ENCODE measurements at regions not wholly inside any gene's neighbourhood (a gene's known extent, or its start where the extent isn't known, plus 50 kb on each side); places are given as distances from the start of the nearest gene placed in this dataset.

DNA sequence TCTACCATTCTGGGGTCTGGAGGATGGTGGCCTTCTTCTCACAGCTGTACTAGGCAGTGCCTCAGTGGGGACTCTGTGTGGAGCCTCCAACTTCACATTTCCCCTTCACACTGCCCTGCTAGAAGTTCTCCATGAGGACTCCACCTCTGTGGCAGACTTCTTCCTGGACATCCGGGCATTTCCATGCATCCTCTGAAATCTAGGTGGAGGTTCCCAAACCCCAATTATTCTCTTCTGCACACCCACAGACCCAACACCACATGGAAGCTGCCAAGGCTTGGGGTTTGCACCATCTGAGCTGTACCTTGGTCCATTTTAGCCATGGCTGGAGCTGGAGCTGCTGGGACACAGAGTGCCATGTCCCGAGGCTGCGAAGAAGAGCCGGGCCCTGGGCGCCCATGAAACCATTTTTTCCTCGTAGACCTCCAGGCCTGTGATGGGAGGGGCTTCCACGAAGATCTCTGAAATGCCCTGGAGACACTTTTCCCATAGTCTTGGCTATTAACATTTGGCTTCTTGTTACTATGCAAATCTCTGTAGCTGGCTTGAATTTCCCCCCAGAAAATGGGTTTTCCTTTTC, 170.5 kb downstream of the FOXD2 start:
- DNase-seq: no peak

DNA sequence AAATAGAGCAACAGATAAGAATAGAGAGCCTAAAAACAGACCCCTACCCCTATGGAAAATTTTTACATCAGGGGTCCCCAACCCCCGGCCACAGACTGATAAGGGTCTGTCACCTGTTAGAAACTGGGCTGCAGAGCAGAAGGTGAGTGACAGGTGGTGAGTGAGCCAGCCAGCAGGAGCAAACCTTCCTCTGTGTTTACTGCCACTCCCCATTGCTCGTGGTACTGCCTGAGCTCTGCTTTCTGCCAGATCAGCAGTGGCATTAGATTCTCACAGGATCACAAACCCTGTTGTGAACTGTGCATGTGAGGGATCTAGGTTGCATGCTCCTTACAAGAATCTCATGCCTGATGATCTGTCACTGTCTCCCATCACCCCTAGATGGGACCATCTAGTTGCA, 174.1 kb downstream of the FOXD2 start:
- DNase-seq: no peak

DNA sequence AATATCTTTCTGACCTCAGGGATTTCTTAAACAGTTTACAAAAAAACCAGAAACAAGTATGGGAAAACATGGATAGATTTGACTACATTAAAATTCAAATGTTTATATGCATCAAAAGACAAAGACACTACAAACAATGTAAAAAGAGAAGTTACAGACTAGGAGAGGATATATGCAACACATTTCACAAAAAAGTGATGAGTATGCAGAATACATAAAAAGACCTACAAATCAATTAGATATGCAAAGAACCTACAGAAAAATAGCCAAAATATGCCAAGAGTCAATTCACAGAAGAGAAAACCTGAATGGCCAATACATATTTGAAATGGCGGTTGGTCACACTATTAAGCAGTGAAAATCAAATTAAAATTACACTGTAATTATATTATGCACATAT, 175.0 kb downstream of the FOXD2 start:
- no peak for DNase-seq

DNA sequence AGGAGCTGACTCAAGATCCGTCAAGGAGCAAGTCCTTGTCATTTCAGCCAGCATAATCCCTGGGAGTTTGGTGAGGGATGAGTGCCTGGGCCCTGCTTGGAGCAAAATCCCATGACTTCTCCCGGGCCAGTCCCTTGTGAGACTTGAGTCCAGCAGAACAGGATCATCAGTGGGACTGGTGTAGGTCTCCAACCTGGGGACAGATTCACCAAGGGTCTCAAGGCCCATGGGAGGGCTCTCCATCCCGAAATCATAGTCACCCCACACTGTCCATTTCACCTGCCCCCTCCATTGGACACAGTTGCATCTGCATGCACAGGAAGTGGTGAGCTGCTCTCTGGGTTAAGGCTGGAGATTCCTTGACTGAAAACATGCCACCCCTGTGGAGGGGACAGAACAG, 178.2 kb downstream of the FOXD2 start:
- DNase-seq: no peak

DNA sequence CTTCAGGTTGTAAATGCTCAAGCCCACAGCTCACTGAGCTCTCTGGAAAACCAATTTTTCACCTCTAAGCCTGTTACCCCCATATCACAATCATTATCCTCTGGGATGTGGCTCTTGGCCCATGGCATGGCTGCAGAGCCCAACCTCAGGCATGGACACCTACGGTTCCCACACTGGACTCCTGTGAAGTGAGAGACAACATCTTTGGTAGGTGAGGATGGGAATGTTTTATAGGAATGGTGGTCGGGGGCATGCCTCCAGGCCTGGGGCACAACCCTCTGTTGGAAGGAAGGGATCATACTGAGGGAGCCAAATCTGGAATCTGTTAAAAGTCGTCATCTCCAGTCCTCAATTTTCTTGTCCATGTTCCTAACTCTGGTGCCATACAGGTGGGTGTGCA, 179.1 kb downstream of the FOXD2 start:
- DNase-seq: no peak

DNA sequence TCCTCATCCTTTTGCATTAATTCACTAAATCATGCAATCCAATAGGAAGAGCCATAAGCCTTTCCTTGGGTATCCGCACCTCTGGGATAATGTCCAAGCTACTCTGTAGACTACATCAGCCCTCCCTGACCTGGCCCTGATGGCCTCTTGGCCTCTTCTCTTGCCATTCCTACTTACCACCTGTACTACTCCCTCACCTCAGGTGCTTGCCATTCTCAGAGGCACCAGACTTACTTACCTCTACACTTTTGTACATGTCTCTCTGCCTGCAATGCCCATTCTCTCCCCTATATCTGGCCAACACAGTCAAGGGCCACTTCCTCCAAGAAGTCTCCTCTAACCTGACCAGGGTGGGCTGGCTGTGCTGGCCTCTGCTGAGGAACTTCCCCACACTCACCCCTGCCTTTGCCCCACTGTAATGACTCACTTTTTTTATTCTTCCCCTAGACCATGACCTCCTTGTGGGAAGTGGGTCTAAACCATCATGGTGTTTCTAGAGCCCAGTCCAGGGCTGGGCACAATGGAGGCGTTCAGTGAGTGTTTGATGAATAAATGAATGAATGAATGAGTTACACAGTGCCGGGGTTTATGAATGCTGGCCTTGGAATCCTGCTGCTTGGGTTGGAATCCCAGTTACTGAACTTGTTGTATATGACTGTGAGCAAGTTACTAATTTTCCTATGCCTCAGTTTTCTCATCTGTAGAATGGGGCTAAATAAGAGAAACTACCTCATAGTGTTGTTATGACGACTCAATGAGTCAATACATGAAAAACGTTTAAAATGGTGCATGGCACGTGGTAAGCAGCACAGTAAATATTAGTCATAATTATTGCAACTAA, 179.8 kb downstream of the FOXD2 start:
- no peak for DNase-seq

DNA sequence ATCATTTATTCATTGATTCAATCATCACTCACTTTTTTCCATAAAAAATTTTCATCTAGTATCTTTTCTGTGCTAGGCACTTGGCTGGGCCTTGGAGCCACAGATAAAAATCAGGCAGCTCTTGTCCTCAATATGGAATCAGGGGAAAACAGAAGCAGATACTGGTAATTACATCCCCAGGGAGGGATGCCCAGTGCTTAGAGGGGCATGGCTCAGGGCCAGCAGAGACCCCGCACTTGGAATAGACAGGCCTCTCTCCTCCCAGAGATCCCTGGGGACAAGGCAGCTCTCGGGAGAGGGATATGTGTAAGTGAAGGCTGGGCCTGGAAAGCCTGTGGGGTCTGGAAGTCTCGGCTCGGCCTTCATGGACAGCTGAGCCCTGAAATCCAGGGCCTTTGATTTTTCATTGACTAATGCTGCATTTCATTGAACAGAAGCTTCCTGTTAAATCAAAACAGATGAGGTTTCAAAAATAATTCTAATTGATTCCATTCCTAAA, 180.4 kb downstream of the FOXD2 start:
- DNase-seq: no peak

DNA sequence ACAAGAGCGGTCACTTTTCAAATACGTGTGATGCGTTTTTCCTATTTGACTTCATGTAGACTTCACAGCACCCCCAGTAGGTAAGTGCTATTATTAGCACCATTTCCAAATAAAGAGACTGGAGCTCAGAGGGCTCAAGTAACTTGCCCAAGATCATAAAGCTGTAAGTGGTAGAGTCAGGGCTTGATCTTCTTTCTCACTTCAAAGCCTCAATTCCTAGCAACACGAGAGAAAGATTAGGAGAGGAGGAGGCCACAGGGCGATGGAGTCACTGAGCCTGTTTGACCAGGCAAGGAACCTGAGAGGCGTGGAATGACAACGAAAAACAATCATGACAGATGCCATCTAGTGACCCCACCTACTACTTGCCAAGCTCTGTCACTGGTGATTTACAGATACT, 181.0 kb downstream of the FOXD2 start:
- DNase-seq: no peak

DNA sequence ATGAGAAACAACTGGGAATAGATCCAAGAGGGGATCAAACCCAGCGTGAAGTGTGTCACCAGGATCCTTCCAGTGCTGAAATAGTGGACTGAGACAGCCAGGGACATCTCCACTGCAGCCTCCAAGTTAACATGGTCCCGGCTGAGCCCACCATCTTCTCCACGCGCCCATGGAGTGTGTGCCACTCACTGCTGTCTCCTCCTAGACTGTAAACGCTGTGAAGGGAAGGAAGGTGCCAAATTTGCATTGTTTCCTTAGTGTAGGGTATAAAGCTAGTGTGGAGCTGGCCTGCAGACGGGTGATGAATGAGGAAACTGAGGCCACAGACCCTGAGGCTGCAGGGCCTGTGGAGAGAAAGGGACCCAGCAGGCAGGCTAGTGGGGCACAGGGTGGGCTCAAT, 183.6 kb downstream of the FOXD2 start:
- DNase-seq: peak; percentile 11

DNA sequence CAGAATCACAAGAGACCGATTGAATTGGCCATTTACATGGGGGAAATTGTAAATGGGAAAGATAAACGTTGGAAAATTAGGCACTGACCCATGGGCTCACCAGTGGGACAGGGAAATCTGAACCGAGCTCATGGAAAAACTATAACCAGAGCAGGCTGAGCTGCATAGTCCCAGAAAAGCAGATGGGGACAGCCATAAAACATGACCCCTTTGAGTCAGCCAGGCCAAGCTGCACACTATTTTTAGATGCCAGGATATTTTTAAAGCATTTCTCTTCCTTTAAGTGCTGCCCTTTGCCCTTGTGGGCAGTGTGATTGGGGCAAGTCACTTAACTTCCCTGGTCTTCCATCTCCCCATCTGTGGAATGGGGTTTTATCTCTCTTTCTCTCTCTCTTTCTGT, 184.1 kb downstream of the FOXD2 start:
- peak; percentile 6 for DNase-seq

DNA sequence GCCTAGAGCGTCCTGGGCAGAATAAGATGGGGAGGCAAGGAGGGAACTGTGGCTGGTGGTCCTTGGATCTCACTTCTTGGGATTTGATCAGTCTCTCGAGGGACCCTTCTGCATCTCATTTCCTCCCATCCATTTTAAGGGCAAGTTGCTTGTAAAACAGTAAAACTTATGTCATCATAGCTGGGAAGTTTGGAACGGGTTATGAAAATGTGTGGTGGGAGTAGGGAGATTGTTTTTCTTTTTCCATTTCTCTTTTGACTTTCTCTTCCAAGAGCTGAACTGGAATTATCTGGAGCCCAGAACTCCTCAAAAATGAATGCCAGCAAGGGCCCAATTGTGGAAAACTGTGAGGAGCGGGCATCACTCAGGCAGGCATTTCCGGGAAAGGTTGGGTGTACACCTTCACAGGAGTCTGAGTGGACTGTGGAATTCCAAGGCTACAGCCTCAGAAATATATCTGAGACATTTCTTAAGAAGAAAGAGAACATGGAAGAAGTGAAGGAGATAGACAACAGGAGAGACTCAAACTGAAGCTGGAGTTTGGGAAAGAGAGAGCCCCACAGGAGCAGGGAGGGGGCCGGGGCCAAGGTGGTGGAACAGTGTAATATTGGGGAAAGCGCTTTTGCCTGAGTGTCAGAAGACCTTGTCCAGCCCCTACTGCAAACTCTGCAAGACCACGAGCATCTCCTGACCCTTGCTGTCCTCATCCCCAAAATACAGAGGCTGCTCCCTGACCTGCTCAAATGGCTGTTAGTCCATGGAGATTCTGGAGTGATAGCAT, 185.1 kb downstream of the FOXD2 start:
- DNase-seq: no peak

DNA sequence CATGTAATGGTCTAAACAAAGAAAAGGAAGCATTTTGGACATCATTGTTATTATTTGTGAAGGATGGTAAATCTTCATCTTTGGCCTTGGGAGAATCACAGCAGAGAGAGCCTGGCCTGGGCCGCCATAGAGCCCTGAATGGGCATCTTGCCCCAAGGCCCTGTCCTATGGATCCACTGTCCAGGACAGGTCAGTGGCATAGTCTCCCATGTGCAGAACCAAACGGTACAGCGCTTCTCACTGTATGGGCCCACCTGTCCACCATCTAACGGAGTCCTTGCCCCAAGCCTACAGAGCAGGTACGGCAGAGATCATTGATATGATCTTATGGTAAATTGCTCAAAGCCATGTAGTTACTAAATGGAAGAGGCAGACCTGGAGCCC, 185.7 kb downstream of the FOXD2 start:
- peak; percentile 3 for DNase-seq

DNA sequence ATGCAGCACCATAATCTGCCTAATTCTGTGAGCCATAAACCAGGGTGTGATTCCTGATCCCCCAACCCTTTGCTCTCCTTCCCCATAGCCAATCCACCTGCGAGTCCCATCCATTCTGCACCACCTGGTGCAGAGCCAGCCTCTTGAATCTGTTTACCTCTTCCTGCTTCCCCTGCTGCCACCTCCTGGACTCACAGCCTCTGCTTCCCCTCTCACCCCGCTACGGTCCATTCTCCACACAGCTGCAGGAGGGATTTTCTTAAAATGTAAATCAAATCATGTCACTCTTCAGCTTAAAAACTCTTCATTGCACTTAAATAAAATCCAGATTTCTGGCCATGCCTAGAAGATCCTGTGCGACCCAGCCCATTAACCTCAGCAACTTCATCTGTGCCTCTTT, 186.7 kb downstream of the FOXD2 start:
- DNase-seq: peak; percentile 22

DNA sequence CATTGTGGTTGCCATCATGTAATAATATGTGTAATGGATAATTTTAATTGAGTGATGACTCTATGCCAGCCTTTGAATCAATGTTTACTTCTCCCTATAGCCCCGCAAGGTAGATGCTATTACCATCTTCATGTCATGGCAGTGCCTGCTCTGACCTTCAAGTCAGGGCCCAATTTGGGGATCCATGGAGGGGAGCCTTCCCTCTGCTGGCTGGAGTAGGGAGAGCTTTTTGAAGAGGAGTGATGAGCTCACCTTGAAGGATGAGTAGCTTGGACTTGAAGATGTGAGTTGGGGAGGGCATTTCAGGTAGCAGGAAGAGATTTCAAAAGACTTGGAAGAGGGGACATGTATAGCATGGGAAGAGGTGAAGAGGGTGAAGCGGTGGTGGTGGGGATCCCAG, 189.2 kb downstream of the FOXD2 start:
- DNase-seq: no peak

DNA sequence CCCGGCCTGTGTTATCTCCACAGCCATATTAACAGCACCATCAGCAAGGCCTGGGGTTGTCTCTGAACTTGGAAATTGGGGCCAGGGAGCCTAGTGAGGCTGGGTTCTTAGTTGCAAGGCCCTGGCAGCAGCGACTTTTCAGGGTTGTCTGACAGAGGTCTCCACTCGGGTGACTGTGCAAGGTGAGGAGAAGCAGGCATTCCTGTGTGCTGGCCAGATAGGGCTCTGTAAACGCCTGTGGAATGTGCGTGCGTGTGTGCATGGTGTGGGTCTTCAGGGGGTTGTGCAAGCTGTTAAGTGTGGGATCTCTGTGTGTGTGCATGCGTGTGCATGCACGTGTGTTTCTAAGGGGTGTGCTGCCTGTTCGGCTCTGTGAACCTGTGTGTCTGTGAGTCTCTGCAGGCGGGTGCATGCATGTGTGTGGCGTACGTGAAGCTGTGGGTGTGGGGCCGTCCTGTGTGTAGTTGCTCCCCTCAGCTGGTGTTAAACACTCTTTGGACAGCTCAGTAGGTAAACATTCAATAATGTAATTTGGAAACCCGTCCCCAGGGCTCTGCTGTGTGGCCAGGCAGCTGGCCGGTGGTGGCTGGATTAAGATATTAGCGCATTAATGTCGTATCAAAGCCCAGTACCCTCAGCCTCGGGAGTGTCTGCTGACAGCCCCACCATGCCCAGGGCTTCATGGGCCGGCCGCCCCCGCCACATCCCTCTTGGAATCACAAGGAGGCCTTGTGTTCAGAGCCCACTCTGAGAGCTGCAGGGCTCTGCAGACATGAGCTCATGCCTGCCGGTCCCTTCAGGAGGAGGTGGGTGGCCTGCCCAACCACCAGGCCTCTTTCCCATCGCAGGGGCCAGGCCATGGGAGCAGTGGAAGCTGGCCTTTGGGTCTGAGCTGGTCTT, 189.9 kb downstream of the FOXD2 start:
- no peak for DNase-seq

DNA sequence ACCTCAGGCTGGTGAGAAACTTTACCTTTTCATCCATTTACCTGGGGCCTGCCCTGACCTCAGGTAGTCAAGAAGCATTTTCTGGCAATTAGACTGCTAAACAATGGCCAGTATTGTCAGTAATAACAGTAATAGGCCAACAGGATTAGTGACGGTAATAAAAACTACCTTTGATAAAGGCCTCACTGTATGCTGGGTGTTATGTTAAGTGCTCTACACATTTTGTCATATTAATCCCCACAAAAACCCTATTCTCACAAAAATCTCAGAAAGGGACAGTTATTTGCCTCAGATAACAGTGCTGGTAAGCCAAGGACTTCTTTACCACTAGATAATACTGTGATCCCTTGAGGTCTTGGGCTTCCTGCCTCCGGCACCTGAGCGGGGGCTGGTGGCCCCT, 191.4 kb downstream of the FOXD2 start:
- DNase-seq: no peak

DNA sequence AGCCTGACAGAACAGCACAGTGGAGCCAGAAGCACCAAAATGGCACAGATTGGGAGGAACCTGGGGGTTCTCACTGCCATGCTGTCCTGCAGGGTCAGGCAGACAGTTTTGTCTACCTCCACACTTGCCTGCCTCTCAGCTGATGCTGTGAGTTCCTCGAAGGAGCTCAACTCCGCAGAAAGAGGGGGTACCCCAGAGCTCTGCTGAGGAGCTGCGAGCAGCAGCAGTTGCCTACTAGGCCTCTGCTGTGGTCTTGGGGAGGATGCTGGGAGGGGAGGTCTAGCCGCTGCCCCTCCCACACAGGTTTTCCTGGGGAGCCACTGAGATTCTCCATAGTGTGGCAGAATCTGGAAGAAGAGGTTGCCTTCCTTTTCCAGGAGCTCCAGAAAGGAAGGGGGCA, 192.5 kb downstream of the FOXD2 start:
- no peak for DNase-seq

DNA sequence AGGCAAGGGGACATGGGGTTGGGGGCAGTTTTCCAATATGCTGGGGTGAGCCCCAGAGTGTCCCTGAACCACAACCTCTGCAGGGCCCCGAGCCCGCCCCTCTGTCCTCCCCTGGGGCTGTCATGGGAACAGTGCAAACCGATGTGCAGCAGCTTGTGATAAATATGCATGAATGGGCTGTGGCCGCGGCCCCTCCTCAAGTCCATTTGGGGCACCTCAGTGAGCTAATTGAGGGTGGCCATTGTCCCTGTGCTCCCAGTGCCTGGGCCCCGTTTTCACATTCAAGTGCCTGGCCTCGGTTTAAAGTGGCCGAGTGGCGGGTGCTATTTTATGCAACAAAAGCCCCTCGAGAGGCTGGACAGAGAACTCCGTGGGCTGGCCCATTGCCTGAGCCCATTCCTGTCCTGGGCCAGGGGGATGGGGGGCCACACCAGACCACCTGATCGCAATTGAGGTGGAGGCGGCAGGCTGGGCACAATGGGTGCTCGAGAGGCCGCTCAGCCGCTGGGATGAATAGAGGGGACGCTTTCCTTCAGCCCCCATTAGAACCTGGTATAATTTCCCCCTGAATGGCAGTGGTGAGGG, 193.7 kb downstream of the FOXD2 start:
- no peak for DNase-seq

DNA sequence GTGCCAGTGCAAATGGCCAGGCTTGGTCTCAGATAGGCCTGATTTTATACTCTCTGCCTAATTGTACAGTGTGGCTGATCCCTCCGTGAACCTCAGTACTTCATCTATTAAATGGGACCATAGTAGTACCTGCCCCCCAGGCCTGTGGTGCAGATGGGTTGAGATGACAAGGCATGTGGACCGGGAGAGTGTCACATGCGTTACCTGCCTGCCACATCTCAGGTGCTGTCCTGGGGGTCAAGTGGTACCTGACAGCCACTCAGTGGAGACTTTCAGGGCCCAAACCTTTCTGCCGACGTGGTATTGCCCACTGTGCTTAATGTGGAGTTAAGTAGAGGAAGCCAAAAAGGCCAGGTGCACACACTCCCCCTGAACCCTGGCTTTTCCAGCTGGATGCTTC, 197.3 kb downstream of the FOXD2 start:
- no peak for DNase-seq

DNA sequence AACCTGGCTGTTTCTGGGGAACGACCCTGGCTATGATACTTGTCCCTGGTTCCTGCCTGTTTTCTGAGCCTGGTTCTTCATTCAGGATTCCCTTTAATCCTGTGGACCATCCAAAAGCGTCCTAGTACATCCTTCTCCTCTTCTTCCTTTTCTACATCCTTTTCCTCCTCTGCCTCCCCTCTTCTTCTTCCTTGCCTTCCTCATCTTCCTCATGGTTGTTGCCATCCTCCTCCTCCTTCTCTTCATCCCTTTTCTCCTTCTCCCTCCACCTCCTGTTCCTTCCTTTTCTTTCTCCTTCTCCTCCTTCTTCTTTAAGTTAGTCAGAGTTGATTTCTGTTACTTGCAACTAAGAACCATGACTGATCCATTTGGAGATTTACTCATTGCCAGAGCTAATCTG, 197.8 kb downstream of the FOXD2 start:
- DNase-seq: no peak

DNA sequence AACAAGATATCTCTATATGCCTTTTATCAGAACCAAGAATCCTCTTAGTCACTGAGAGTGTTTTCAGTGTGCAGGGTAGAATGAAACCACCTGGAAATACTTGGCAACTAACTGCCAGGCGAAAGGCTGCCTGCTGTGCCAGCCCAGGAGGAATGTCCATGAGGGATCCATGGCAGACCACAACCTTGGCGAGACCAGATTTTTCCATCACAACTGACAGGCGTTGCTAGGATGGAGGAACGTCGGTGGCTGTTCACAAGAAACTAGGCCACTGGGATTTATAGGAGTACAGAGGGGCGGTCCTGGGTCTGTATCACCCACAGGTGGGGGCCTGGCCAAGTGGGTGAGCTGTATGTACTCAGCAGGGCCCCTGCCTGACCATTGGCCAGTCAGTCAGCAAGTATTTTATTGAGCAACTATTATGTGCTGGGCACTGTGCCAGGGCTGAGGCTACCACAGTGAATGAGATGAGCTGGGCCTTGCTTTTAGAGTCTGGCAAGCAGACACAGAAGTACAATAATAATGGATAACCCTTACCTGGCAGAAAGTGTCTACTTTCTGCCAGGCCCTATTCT, 199.4 kb downstream of the FOXD2 start:
- DNase-seq: no peak

DNA sequence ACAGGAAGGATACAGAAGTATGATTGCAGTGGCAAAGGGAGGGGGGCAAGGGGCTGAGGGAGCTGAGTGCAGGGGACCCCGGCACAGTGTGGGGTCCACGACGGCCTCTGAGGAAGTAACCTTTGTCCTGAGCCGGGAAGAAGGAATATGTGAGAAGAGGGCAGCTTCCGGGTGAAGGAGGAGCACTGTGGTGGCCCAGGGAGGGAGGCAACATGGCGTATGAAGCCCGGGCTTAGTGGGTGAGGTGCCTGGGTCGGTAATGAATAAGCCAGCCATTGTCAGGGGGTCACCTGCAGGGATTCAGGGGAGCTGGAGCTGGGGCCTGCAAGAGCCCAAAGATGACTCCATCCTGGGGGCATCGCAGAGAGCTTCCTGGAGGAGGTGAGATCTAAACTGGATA, 200.4 kb downstream of the FOXD2 start:
- no peak for DNase-seq
